DMS79 treated with DMSO at 0.1 percent for 48 hours (cell line): ENCODE measurements at regions not wholly inside any gene's neighbourhood (a gene's known extent, or its start where the extent isn't known, plus 50 kb on each side); places are given as distances from the start of the nearest gene placed in this dataset.

Experiments
- DNase-seq: peaks from one replicate; lab custom pipeline; 2025; lab: John Stamatoyannopoulos, UW

DNA sequence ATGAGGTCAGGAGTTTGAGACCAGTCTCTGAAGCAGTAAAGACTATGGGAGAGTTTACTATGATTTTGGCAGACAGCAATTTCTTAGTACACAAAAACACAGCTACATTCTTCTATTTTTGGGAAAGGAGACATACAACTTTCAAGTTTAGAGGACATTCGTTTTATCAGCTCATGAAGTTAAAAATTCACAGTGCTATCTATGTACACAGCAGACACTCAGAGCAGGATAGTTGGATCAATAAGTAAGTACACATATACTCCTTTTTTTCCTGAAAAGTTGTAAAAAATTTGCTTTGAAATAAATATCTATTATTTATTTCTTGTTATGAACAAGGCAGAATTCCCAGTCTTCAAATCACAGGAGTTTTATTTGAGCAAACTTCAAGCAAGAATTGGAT is 159.7 kb downstream of the SERPINI1 start:
- no peak for DNase-seq

- no peak for DNase-seq
Measured at GRCh38 chr3:167892205-167892604, 156.7 kb downstream of the SERPINI1 start.

DNA sequence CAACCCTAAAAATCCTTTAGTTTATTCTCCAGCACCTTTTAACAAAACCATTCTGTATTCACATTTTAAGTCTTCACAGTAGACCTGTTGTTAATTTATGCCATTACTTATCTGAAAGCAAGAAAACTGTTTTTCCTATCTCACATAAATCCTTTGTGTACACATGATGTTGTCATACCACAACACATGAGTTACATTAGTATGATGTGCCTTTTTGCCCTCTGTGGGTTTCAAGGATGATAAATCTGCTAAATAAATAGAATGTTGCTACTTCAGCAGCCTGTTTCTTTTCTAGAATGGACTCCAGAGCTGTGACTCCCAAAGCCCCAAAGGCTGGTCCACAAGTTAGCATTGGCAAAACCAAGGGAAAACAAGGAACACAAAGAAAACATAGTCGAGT is 151.6 kb downstream of the SERPINI1 start:
- DNase-seq: no peak

- no peak for DNase-seq
Measured at GRCh38 chr3:167886690-167887089, 151.2 kb downstream of the SERPINI1 start.

GRCh38 chr3:167885277-167885676 is 149.8 kb downstream of the SERPINI1 start:
- no peak for DNase-seq

DNA sequence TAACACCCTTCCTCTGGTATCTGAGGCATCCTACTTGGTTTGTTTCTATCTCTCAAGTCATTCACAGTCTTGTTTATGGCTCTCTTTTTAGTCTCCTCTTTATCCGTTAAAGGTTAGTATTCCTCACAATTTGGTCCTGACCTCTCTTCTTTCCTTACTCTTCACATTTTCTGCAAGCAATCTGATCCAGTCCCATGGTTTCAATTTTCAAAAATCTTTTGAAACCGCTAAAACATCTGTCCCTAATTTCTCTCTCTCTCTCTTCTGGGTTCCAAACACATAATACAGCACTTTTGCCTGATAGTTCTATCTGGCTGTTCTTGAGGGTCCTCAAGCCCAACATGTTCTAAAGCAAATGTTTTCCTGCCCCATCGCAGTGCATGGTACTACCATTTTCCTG is 149.0 kb downstream of the SERPINI1 start:
- no peak for DNase-seq

DNA sequence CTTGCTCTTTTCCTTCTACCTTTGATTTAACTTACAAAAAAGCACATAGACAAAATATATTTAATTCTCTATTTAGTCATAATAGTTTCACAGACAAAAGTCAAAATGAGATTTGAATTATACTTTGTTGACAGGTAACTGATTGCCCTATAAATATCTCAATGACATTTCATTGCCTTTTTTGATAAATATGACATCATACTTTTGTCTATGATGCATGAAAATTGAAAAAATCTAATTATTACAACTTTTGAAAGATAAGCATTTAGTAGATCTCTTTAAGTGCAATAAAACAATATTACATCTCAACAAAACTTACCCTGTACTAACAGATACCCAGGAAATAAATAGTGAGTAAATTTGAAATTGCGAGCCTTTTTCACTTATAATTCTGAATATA is 147.9 kb downstream of the SERPINI1 start:
- DNase-seq: no peak

- peak; percentile 53 for DNase-seq
Measured at GRCh38 chr3:167882057-167882667, 146.6 kb downstream of the SERPINI1 start.

DNA sequence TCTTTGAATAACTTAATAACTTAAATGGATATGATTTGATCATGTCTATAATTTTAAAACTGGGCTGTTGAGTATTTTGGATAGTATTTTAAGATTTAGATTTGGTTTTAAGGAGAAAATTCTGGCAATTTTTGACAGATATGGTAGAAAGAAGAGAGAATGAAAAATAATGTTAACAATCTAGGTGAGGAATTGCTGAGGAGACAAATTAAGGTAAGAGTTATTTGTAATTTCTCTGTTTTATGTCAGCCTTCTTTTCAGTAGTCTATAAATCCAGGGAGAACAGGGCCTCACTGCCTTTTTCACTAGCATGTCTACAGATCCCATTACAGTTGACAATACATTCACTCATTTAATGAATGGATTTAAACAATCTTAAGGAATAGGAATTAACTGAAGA is 144.7 kb downstream of the SERPINI1 start:
- no peak for DNase-seq

- DNase-seq: no peak
Measured at GRCh38 chr3:167876620-167877281, 141.2 kb downstream of the SERPINI1 start.
